GM21381 (cell line): ENCODE measurements at regions not wholly inside any gene's neighbourhood (a gene's known extent, or its start where the extent isn't known, plus 50 kb on each side); places are given as distances from the start of the nearest gene placed in this dataset.
A peak's percentile ranks its signal among the peaks of the same experiment; 100 is the strongest.

Source experiments
- ATAC-seq: cut with Tn5 transposase; IDR thresholded peaks from one replicate; pipeline ENCODE4 v1.9.1; 2021; ENCODE audit warnings: mild to moderate bottlenecking, moderate library complexity; ENCODE audit not compliant: unreplicated experiment

DNA sequence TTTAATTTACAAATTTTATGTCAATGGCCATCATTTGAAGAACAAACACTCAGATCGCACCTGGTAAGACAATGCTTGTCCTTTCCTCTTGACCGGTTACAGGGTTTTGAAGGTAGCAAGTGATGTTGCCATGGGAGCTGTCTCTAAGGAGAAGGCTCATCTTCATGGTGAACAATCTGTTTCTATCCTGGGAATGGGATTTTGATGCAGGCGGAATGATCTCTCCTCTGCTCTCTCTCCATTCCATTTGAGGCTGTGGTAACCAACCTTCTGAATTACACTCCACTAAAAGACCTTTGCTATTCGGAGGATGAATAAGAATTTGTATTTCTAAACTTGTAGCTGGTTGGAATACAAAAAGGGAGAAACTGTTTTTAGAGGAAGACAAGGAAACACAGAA is 57.9 kb upstream of the SLC5A9 start:
- no peak for ATAC-seq

GRCh38 chr1:48160486-48161132 is 61.9 kb upstream of the SLC5A9 start:
- no peak for ATAC-seq

DNA sequence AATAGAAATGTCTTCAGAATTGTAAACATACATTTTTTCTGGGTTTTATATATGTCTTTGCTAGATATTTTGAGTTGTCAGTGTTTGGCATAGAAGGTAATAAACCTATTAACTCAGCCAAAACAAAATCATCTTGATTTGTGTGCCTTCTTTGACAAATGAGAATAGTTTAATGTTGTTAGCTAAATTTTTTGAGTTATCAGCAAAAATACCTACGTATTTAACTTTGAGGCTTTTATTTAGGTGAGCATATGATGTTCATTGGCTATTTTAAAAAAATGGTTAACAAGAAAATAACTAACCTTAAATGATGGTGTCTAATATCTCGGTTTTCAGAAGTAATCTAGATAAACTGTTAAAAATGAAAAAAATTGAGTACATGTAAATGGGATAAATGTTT is 83.2 kb upstream of the SLC5A9 start:
- ATAC-seq, result no peak

GRCh38 chr1:48127735-48128685 is 94.5 kb upstream of the SLC5A9 start:
- no peak for ATAC-seq

GRCh38 chr1:48123647-48124046 is 98.9 kb upstream of the SLC5A9 start:
- ATAC-seq, result no peak

GRCh38 chr1:48121955-48122354 is 100.6 kb upstream of the SLC5A9 start:
- ATAC-seq, result no peak

GRCh38 chr1:48120621-48121020 is 101.9 kb upstream of the SLC5A9 start:
- no peak for ATAC-seq

- ATAC-seq, result no peak
Observed at GRCh38 chr1:48115835-48116234, 106.7 kb upstream of the SLC5A9 start.

DNA sequence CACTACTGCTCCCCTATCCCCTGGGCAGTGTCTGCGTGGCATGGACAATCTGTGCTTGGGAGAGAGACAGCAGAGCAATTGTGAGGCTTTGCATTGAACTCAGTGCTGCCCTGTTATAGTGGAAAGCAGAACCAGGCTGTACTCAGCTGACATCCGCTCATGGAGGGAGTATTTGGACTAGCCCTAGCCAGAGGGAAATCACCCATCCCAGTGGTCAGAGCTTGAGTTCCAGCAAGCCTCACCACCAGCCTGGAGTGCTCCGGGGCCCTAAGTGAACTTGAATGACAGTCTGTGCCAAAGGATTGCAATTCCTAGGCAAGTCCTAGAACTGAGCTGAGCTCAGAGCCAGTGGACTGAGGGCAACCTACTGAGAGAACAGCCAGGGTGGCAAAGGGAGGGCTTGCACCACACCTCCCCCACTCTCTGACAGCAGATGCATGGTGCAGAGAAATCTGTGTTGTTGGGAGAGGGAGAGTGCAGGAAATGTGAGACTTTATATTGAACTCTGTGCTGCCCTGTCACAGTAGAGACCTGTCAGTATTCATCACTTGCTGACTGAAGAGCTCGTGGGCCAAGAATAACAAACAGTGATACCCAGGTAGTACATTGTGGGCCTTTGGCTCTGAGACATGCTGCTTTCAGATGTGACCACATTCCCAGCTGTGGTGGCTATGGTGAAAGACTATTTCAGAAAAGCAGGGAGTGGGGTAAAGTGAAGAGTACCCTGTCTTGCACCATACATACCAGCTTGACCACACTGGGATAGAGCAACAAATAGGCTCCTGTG is 107.7 kb upstream of the SLC5A9 start:
- no peak for ATAC-seq

DNA sequence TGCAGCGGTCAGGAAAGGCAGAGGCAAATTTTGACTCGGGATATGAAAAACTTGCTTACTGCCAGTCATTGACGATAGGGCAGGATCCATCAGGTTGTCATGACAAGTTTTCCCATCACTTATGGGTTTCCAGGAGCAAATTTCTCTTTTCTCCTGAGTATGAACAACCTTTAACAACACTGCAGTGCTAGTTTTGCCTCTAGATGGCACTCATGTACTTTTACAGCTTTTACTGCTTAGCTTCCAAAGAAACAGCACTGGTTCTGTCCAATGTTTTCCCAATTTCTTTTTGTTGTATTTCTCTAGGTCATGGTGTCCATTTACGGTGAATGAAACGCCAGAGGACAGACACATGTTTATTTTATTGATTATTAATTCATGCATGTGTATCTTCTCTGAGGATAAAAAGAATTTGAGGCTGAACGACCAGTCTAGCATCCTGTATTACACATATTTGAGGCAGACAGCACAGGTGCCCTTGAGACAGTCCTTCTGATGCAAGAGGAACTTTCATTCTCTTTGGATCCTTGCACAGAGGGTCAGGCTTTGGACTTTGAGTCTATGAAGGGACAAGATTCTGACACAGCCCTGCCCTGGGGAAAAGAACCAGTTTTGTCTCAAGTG is 112.3 kb upstream of the TRABD2B start:
- ATAC-seq, result no peak

DNA sequence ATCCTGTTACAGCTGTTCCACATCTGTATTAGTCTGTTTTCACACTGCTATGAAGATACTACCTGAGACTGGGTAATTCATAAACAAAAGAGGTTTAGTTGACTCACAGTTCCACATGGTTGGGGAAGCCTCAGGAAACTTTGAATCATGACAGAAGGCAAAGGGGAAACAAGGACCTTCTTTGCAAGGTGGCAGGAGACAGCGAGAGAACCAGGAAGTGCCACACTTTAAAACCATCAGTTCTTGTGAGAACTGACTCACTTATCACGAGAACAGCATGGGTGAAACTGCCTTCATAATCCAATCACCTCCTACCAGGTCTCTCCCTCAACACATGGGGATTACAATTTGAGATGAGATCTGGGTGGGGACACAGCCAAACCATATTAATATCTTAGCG is 110.3 kb upstream of the TRABD2B start:
- no peak for ATAC-seq

GRCh38 chr1:48106049-48106448 is 108.9 kb upstream of the TRABD2B start:
- ATAC-seq, result no peak

DNA sequence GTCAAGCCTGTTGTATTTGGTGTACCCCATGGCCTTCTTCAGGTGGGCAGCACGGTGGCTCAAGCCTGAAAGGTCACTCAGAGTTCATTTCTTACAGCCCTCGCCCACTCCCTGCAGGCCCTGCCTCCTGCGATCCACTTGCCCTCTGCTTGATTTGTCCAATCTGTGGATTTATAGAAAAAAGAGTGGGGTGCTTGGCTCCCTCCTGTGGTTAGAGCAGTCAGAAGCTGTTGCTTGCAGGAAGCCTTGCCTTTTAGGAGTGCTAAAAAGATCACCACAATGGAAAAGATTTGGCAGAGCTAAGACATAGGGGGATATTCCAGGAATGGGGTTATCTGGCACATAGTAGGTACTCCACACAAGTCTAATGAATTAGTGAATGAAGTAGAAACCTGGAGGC is 108.0 kb upstream of the TRABD2B start:
- no peak for ATAC-seq

DNA sequence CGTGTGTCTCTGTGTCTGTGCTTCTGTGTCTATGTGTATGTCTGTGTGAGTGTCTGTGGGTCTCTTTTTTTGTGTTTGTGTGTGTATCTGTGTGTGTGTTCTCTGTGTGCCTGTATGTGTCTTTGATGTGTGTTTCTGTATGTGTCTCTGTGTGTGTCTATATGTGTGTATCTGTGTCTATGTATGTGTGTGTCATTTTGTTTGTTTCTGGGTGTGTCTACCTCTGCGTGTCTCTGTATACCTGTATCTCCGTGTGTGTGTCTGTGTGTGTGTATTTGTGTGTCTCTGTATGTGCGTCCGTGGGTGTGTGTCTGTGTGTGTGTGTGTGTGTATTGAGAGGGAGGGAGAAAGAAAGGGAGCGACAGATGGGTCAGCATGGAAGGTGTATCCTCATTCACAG is 106.3 kb upstream of the TRABD2B start:
- ATAC-seq, result no peak

DNA sequence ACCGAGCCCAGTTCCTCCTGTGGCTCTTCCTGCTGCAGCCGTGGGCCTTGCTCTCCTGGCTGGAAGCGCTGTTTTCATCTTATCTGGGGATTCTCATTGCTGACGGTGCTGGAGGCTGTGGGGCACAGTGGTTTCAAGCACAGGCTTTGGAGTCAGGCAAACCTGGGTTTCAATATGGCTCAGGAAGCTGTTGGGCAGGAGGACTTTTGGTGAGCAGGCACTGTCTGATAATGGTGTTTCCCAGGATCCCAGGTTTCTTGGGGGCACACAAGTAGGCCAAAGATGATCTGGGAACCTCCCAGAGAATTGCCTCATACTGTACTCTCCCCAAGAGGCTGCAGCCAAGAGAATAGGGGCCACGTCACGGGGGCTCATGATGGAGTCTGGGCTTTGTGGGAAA is 105.6 kb upstream of the TRABD2B start:
- no peak for ATAC-seq

DNA sequence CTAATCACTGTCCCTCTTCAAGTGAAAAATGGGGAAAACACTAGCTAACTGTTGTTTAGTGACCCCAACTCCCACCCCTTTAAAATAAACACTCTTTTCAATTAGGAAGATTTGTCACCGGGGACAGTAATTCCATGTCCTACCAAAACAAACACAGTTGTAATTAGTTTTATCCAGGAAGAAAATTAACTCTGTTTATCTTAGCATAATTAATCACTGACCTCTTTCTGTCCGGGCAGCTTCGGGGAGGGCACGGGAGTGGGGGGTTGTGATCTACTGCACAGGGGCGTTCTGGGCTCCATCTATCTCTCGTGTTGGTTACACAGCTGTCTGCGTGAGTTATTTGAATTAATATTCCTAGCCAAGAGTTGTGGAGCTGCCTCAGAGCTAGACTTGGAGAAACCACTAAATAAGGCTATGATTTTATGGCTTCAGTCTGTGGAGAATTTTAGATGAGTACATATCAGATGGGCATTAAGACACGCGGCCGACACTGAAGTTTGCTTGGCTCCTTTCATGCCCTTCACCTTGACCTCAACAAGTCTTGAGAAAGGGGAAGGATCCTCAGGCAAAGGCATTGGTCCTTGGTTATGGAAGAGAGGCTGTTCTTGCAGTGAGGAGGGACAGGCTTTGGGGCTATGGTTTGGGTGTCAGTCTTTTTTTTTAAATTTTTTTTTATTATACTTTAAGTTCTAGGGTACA is 102.0 kb upstream of the TRABD2B start:
- ATAC-seq, result no peak

DNA sequence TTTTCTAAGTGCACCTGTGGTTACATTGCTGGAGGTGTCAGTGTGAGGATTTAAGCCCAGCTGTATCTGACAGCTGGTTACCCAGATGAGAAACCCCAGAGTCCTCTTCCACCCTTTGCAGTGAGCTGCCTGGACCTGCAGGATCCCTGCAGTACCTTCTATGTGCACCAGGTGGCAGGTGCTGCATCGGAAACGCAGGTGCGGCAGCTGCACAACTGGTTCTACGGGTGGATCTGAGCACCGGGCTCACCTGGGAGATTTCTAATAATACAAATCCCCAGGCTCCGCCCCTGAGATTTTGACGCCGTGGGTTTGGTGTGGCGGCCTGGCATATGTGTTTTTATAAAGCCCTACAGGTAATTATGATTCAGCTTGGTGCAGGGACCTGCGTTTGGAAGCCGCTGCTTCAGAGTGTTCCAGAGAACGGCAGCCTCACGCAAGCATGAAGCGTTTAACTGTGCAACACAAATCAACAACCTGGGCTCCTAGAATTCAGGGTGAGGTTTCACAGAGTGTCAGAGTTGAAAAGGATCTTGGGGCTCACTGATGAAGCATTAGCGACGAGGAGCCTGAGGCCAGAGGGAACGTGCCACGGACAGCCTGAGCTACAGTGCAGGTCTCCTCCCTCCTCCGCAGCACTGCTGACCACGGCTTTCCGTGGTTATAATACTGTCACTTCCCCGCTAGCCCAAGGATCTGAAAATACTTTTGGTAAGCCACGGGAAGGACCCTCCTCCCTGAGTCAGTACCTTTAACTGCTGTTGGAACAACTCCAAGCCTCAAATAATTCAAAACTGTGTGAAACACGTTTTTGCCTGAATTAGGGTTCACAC is 96.7 kb upstream of the TRABD2B start:
- ATAC-seq, result peak; percentile 100

- ATAC-seq, result no peak
Observed at GRCh38 chr1:48093147-48093546, 96.0 kb upstream of the TRABD2B start.

GRCh38 chr1:48092401-48092800 is 95.2 kb upstream of the TRABD2B start:
- no peak for ATAC-seq
